PC-3 (cell line): ENCODE measurements at regions not wholly inside any gene's neighbourhood (a gene's known extent, or its start where the extent isn't known, plus 50 kb on each side); places are given as distances from the start of the nearest gene placed in this dataset.

ENCODE experiments used
- ATAC-seq: fragments of 200-7000 bp; cut with Tn5 transposase; 2 replicates; pipeline ENCODE4 v1.9.1; 2020; ENCODE audit warnings: mild to moderate bottlenecking, moderate library complexity
- BruUV-seq: library from RNA; stranded (reverse); fragments of 400-500 nt; replicated peaks from 2 replicates; lab custom pipeline; 2021; lab: Mats Ljungman, UMichigan
- CTCF ChIA-PET: fragments of 300-600 bp; sonication (Branson Sonifier 250); formaldehyde crosslinking; loops from one replicate; lab custom pipeline; 2022; ENCODE audit warnings: antibody characterized with exemption; lab: Charles Lee
- POLR2A ChIA-PET: fragments of 300-600 bp; sonication (Branson Sonifier 250); formaldehyde crosslinking; loops from one replicate; lab custom pipeline; 2022; ENCODE audit warnings: antibody characterized with exemption; ENCODE audit not compliant: unreplicated experiment; lab: Charles Lee
- DNase-seq: peaks from one replicate; pipeline ENCODE4 v3.0.0-alpha.2; 2015
- H2AFZ ChIP-seq: fragments of 300-600 bp; sonication (generic); 2 replicates; pipeline ENCODE4 v1.6.0; 2016; ENCODE audit warnings: antibody characterized with exemption, low read length
- H3F3A ChIP-seq: fragments of 300-600 bp; sonication (generic); one replicate; pipeline ENCODE4 v1.6.0; 2017; ENCODE audit warnings: antibody characterized with exemption, low read length, control low read depth, mild to moderate bottlenecking; ENCODE audit not compliant: unreplicated experiment
- H3K27ac ChIP-seq: fragments of 300-600 bp; sonication (generic); 2 replicates; pipeline ENCODE4 v1.5.1; 2016; ENCODE audit warnings: mild to moderate bottlenecking, low read length
- H3K27me3 ChIP-seq: fragments of 300-600 bp; sonication (generic); 2 replicates; pipeline ENCODE4 v1.6.1; 2016; ENCODE audit warnings: low read length, mixed read lengths
- H3K36me3 ChIP-seq: fragments of 300-600 bp; sonication (generic); 2 replicates; pipeline ENCODE4 v1.6.1; 2016; ENCODE audit warnings: low read depth, mixed run types, low read length, mixed read lengths
- H3K4me1 ChIP-seq: fragments of 300-600 bp; sonication (generic); 2 replicates; pipeline ENCODE4 v1.5.1; 2016; ENCODE audit warnings: low read length; ENCODE audit not compliant: insufficient read depth
- H3K4me2 ChIP-seq: fragments of 300-600 bp; sonication (generic); 2 replicates; pipeline ENCODE4 v1.6.0; 2016; ENCODE audit warnings: low read length
- H3K4me3 ChIP-seq: fragments of 300-600 bp; sonication (generic); 2 replicates; pipeline ENCODE4 v1.5.1; 2016; ENCODE audit warnings: mild to moderate bottlenecking, low read length, mixed read lengths
- H3K79me2 ChIP-seq: fragments of 300-600 bp; sonication (generic); 2 replicates; pipeline ENCODE4 v1.6.1; 2017; ENCODE audit warnings: low read length, mixed read lengths
- H3K9ac ChIP-seq: fragments of 300-600 bp; sonication (generic); 2 replicates; pipeline ENCODE4 v1.6.0; 2016; ENCODE audit warnings: mild to moderate bottlenecking, low read length
- H3K9me2 ChIP-seq: fragments of 300-600 bp; sonication (generic); replicated peaks from 2 replicates; pipeline ENCODE4 v1.6.1; 2016; ENCODE audit warnings: mixed run types, low read length, mixed read lengths
- H3K9me3 ChIP-seq: fragments of 300-600 bp; sonication (generic); 2 replicates; pipeline ENCODE4 v1.6.1; 2016; ENCODE audit warnings: low read length, mixed read lengths
- H4K20me1 ChIP-seq: fragments of 300-600 bp; sonication (generic); 2 replicates; pipeline ENCODE4 v1.6.1; 2016; ENCODE audit warnings: low read length, mixed read lengths
- CTCF ChIP-seq: fragments of 300-600 bp; sonication (generic); conservative IDR thresholded peaks from 2 replicates; pipeline ENCODE4 v1.5.1; 2017; ENCODE audit warnings: antibody characterized with exemption, low read depth, mild to moderate bottlenecking, low read length
- EZH2 ChIP-seq: fragments of 300-600 bp; sonication (generic); IDR thresholded peaks from one replicate; pipeline ENCODE4 v1.6.1; 2017; ENCODE audit warnings: antibody characterized with exemption, mild to moderate bottlenecking, low read length; ENCODE audit not compliant: unreplicated experiment
- EZH2phosphoT487 ChIP-seq: fragments of 300-600 bp; sonication (generic); IDR thresholded peaks from 2 replicates; pipeline ENCODE4 v1.6.1; 2018; ENCODE audit warnings: mild to moderate bottlenecking, antibody characterized with exemption, low read length, borderline replicate concordance
- intact Hi-C: fragments of 100-400 bp; cut with micrococcal nuclease; formaldehyde crosslinking; loops from 2 replicates; pipeline ENCODE4 v1.9.0; 2023

- Histone ChIP-seq H4K20me1 (no peaks in the 10 kb centered on the region), H3K9me2 (no peaks in the 10 kb centered on the region), H3K27me3 (peaks cover 31% of the 10 kb centered on the region), H2AFZ (no peak overlapping the region), H3K9me3 (no peaks in the 10 kb centered on the region), H3K9ac (no peak overlapping the region), H3F3A (no peaks in the 10 kb centered on the region), H3K36me3 (no peaks in the 10 kb centered on the region), H3K4me3 (no peak overlapping the region), H3K27ac (no peak overlapping the region), H3K4me1 (no peaks in the 10 kb centered on the region), H3K79me2 (no peaks in the 10 kb centered on the region), H3K4me2 (no peak overlapping the region)
- DNase-seq, result no peak
- no TSS peak for BruUV-seq
- TF ChIP-seq EZH2phosphoT487 (no peak), EZH2 (no peak), CTCF (no peak)
- intact Hi-C loops, result no loop called here
- ChIA-PET POLR2A (no interaction called here), CTCF (interaction anchor here (0.7 to 0.9 kb wide), 3 partner anchors 8 to 178 kb away, joined by 4 to 5 read pairs (median 4); no protein-coding TSS in a partner anchor)
- no peak for ATAC-seq
Measured at GRCh38 chr11:116513278-116513823, 259.4 kb downstream of the BUD13 start.

GRCh38 chr11:116512841-116513240 lies 259.9 kb downstream of the BUD13 start:
- Histone ChIP-seq H3K4me3 (no peak overlapping the region), H3K9ac (no peak overlapping the region), H3K27ac (no peak overlapping the region), H3K36me3 (no peaks in the 10 kb centered on the region), H3K9me3 (no peaks in the 10 kb centered on the region), H3K79me2 (no peaks in the 10 kb centered on the region), H2AFZ (no peak overlapping the region), H3K27me3 (peaks cover 35% of the 10 kb centered on the region), H4K20me1 (no peaks in the 10 kb centered on the region), H3K4me2 (no peak overlapping the region), H3K9me2 (no peaks in the 10 kb centered on the region), H3K4me1 (no peaks in the 10 kb centered on the region), H3F3A (no peaks in the 10 kb centered on the region)
- TF ChIP-seq EZH2 (no peak), EZH2phosphoT487 (no peak), CTCF (no peak)
- intact Hi-C loops, result no loop called here
- BruUV-seq, result no TSS peak
- no peak for DNase-seq
- ChIA-PET POLR2A (no interaction called here), CTCF (no interaction called here)
- ATAC-seq, result no peak

- Histone ChIP-seq H3K9me2 (no peaks in the 10 kb centered on the region), H3F3A (no peaks in the 10 kb centered on the region), H4K20me1 (no peaks in the 10 kb centered on the region), H3K4me2 (no peak overlapping the region), H3K36me3 (no peaks in the 10 kb centered on the region), H3K27me3 (peaks cover 39% of the 10 kb centered on the region), H2AFZ (no peak overlapping the region), H3K4me1 (no peaks in the 10 kb centered on the region), H3K9me3 (no peaks in the 10 kb centered on the region), H3K9ac (no peak overlapping the region), H3K4me3 (no peak overlapping the region), H3K79me2 (no peaks in the 10 kb centered on the region), H3K27ac (no peak overlapping the region)
- BruUV-seq, result no TSS peak
- ChIA-PET CTCF (no interaction called here), POLR2A (no interaction called here)
- ATAC-seq (no peak), DNase-seq (no peak)
- TF ChIP-seq EZH2phosphoT487 (no peak), EZH2 (no peak), CTCF (no peak)
- intact Hi-C loops, result no loop called here
Measured at GRCh38 chr11:116511684-116512083, 261.1 kb downstream of the BUD13 start.
